Stimulated activated CD4-positive, alpha-beta T cell treated with anti-CD3 and anti-CD28 coated beads, Interleukin-1b, Interleukin-23, amount 100 ng/mL, for 24 hours (primary cell): ENCODE measurements at regions not wholly inside any gene's neighbourhood (a gene's known extent, or its start where the extent isn't known, plus 50 kb on each side); places are given as distances from the start of the nearest gene placed in this dataset.
"Not testable (repeated sequence)": the region's sequence is repeated elsewhere in the genome, so short reads cannot be mapped to it uniquely, and the experiment has no call there.

ENCODE experiments used
- DNase-seq, 4 experiments: peaks; one replicate each; pipeline ENCODE4 v3.0.0-alpha.2; 2020; ENCODE audit warnings: low read depth in 4 of 4, low spot score in 1 of 4

- DNase-seq = no peak
Measured at GRCh38 chr3:104070906-104071305, 1295.8 kb upstream of the ALCAM start.

- DNase-seq = no peak
Measured at GRCh38 chr3:104080088-104080626, 1286.6 kb upstream of the ALCAM start.

GRCh38 chr3:104088738-104089137, 1278.0 kb upstream of the ALCAM start:
- DNase-seq = no peak

DNA sequence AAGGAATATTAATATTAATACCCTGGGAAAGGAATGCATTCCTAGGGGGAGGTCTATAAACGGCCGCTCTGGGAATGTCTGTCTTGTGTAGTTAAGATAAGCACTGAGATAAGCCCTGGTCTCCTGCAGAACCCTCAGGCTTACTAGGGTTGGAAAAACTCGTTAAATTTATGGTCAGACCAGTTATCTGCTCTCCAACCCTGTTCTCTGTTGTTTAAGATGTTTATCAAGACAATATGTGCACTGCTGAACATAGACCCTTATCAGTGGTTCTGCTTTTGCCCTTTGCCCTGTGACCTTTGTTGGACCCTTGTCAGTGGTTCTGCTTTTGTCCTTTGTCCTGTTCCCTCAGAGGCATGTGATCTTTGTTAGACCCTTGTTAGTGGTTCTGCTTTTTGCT, 1276.7 kb upstream of the ALCAM start:
- DNase-seq = not testable (repeated sequence)

DNA sequence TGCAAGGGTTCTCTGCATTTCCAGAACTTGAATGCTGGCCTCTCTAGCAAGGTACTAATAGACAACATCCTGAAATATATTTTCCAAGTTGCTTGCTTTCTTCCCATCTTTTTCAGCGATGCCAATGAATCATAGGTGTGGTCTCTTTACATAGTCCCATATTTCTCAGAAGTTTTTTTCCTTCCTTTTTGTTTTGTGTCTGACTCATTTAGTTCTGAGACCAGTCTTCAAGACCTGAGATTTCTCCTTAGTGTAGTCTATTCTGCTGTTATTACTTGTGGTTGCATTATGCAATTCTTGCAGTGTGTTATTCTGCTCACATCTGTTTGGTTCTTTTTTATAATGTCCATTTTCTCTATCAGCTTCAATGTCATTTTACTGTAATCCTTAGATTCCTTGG, 1265.0 kb upstream of the ALCAM start:
- no peak for DNase-seq

DNA sequence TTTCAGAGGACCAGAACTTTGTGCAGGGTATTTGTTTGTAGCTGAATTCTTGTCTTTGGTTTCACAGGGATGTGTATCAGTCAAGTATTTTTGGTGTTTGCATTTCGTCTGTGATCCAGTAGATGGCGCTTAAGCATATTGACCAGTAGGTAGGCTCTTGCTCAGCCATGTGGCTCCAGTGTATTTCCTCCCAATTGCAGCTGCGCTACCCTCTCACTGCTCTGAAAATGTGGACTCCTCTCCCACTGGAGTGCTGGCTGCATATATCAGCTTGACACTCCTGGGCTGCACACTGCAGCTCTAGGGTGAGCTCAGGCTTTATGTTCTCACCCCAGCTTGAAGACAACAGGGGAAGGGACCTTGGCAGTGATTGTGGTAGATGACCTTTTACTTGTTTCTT, 1264.3 kb upstream of the ALCAM start:
- DNase-seq = no peak

GRCh38 chr3:104106276-104106675, 1260.4 kb upstream of the ALCAM start:
- no peak for DNase-seq

- DNase-seq = no peak
Measured at GRCh38 chr3:104108522-104108921, 1258.2 kb upstream of the ALCAM start.

GRCh38 chr3:104126463-104126862, 1240.2 kb upstream of the ALCAM start:
- no peak for DNase-seq

- DNase-seq = no peak
Measured at GRCh38 chr3:104126864-104127553, 1239.7 kb upstream of the ALCAM start.

DNA sequence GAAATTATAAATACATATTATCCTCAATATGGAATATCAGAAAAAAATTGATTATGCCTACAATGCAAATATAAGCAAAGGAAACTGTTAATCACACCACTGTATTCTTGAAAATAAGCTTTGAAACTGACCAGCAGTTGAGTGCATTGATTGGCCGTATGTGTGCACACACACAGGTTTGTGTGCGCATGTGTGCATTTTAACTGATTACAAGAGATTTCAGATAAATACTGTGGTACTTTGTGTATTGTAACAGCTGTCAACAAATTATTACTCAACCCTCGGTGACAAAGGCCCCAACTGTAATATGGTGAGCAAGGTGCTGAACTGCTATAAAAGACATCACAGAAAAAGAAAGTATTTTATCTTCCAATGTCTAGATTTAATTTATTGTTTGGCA, 1238.9 kb upstream of the ALCAM start:
- DNase-seq = no peak

- no peak for DNase-seq
Measured at GRCh38 chr3:104132566-104133403, 1233.9 kb upstream of the ALCAM start.

- DNase-seq = no peak
Measured at GRCh38 chr3:104133630-104134029, 1233.1 kb upstream of the ALCAM start.

DNA sequence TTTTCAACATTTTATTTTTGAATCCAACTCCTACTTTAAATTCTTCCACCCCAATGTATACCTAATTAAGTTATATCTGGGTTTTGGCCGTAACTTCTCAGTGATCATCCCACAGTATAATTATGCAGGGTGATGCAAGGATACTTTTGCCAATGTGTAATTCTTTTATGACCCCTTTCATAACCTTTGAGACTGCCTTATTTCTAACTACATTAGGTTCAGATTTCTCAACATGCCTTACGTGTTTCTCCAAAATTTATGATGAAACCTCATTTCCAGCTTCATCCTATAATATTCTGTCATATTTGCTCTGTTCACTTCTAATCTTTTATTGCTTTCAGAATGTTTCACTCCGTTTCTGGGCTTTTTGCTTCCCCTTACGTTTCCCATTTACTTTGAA, 1229.6 kb upstream of the ALCAM start:
- DNase-seq = no peak

DNA sequence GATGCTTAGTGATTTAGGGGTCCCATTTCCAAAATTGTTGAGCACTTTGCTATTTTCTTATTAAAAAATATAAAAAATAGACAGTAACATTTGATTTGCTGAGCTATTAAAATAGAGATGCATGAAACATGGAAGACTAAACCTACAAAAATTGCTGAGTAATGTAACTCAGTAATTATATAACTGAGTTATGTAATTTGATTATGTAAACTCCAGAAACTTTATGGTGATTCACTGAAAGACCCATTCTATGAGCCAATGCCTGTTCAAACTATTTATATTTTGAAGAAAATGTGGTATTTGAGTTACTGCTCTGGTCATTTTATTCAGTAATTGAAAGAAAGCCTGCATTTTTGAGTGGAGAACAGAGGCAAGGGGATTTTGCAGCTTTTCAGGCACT, 1221.5 kb upstream of the ALCAM start:
- no peak for DNase-seq

DNA sequence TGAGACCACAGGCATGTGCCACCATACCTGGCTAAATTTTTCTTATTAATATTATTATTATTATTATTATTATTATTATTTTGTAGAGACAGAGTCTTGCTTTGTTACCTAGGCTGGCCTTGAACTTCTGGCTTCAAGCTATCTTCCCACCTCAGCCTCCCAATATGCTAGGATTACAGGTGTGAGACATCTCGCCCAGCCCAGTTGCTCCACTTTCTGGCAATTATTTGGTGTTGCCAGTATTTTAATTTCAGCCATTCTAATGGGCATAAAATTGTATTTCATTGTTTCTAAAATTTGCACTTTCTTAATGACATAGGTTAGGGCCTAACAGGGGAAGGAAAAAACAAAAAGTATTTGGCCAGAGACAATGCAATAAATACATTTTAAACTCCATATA, 1217.6 kb upstream of the ALCAM start:
- DNase-seq = no peak

- DNase-seq = no peak
Measured at GRCh38 chr3:104150724-104151123, 1216.0 kb upstream of the ALCAM start.

- no peak for DNase-seq
Measured at GRCh38 chr3:104154896-104155295, 1211.8 kb upstream of the ALCAM start.

- no peak for DNase-seq
Measured at GRCh38 chr3:104165866-104166265, 1200.8 kb upstream of the ALCAM start.

GRCh38 chr3:104168386-104168785, 1198.3 kb upstream of the ALCAM start:
- no peak for DNase-seq

GRCh38 chr3:104175696-104176095, 1191.0 kb upstream of the ALCAM start:
- DNase-seq = no peak

DNA sequence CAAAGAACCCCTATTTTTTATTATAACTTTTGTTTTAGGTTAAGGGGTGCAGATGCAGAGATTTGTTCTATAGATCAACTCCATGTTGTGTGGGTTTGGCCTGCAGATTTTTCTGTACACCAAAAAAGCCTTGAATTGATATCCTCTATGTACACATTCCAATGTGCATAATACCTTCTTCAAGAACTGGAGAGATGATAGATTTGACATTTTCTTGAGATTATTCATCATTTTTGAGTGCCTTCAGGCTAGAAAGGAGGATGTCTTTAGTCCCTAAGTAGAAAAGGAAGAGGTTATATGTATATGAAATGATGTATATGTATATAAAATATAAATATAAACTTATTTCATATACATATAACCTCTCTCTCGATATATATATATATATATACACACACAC, 1190.0 kb upstream of the ALCAM start:
- no peak for DNase-seq
